Skin epidermis (tissue), 12 donors: ENCODE measurements at regions not wholly inside any gene's neighbourhood (a gene's known extent, or its start where the extent isn't known, plus 50 kb on each side); places are given as distances from the start of the nearest gene placed in this dataset.

Experiments used
- H3K27ac ChIP-seq, 21 experiments: fragments of 200-600 bp; sonication (generic) in 11 of 21; one replicate each; pipeline ENCODE4 v1.5.0; 2020; ENCODE audit warnings: mild to moderate bottlenecking in 3 of 21, inconsistent platforms in 2 of 21, moderate library complexity in 2 of 21
- H3K4me3 ChIP-seq, 7 experiments: fragments of 200-600 bp; sonication (generic) in 2 of 7; one replicate each; pipeline ENCODE4 v1.5.0; 2020; ENCODE audit warnings: inconsistent platforms in 2 of 7, mild to moderate bottlenecking in 2 of 7, moderate library complexity in 1 of 7

GRCh38 chr10:129253161-129253864 lies 213.7 kb upstream of the MGMT start:
- Histone ChIP-seq H3K4me3 (no peak overlapping the region), H3K27ac (peak overlapping the region in 1 of 21 experiments; percentile 52)

- Histone ChIP-seq H3K4me3 (no peak overlapping the region), H3K27ac (peak overlapping the region in 3 of 21 experiments; percentile 3 to 52 (median 5))
Observed at GRCh38 chr10:129253865-129254179, 213.2 kb upstream of the MGMT start.

GRCh38 chr10:129258283-129258923 lies 208.6 kb upstream of the MGMT start:
- H3K4me3 ChIP-seq = no peak overlapping the region
- H3K27ac ChIP-seq = peak overlapping the region in 6 of 21 experiments; percentile 15 to 54 (median 40)

- H3K27ac ChIP-seq = peak overlapping the region in 7 of 21 experiments; percentile 15 to 54 (median 38)
- no peak overlapping the region for H3K4me3 ChIP-seq
Observed at GRCh38 chr10:129259128-129259815, 207.8 kb upstream of the MGMT start.

GRCh38 chr10:129272176-129272575 lies 194.9 kb upstream of the MGMT start:
- H3K27ac ChIP-seq = no peak overlapping the region
- no peak overlapping the region for H3K4me3 ChIP-seq

DNA sequence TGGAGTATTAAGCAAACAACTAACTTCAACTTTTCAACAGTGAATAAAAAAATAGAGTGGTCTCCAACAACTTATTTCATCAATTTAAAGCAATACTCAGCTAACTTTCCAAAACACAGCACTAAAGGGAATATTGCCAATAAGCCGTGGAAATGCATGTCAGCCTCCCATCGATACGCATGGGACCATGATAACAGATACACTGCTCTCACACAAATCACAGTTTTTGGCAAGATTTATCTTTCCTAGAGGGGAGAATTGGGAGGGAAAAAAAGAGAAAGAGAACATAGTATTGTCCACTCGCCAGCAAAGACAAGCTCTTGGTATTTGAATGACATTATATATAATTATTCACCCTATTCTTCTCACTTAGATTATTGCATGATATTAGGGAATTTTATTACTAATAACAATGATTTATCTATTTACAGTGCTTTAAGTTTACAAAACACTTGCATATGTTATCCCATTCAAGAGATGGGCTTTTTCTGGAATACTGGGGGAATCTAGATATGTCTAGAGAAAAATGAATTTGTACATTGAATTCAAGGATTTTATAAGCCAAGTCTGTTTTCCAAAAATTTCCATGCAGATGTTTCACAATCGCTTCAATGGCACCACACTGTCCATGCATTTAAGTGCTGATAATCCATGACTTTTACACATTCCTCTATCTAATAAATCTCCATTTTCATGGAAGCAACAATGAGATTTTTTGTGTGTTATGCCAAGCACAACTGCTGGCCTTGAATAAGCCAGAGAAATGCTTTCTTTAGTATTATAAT lies 194.0 kb upstream of the MGMT start:
- Histone ChIP-seq H3K27ac (no peak overlapping the region), H3K4me3 (no peak overlapping the region)

DNA sequence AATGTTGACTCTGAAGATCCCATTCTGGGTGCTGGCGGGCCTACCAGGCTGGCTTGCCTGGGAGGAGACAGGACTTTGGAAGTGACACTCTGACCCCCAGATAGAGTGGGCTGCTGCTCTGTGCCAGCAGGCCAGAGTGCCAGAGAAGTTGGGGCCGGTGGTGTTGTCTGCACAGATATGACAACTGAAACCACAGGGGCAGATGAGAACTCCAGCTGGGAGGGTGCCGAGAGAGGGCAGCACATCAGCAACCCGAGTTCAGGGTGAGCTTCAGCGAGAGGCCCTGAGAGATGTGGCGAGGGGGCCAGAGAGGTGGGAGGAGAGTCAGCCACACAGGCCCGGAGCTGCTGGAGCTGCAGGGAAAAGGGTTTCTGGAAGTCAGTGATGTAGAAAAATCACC lies 193.2 kb upstream of the MGMT start:
- no peak overlapping the region for H3K4me3 ChIP-seq

DNA sequence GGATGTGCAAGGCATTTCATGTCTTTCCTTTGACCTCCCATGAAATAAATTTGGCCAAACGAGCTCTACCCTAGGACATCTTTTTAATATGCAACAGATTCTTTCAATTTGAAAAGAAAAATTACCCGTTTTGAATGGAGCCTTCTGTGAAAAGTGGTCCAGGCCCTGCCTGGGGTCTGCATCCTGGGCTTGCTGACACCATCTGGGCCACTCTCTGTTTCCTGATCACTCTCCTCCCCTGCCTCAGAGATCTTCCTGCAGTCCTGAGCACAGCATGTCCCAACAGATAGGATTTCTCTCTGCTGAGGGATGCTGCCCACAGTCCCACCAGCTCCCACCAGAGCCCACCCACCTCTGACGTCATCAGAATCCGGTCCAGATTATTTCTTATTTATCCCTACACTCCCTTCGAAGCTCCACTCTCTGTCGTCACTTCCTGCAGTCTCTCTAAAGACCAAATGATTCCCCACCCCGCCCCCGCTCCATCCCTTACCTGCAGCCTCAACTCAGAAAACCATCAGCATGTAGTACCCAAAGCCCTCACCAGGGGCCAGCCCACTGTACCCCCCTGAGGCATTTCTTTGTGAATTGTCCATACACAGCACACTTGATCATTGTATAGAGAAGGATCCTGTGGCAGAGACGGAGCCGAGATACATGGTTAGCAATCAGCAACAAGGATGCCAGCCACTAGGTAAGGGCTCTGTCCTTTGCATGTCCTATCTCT lies 192.1 kb upstream of the MGMT start:
- Histone ChIP-seq H3K27ac (no peak overlapping the region), H3K4me3 (no peak overlapping the region)

More for the DNA sequence above, 193.2 kb upstream of the MGMT start:
- H3K27ac ChIP-seq = no peak overlapping the region

GRCh38 chr10:129275886-129276285 lies 191.2 kb upstream of the MGMT start:
- Histone ChIP-seq H3K4me3 (no peak overlapping the region), H3K27ac (no peak overlapping the region)

DNA sequence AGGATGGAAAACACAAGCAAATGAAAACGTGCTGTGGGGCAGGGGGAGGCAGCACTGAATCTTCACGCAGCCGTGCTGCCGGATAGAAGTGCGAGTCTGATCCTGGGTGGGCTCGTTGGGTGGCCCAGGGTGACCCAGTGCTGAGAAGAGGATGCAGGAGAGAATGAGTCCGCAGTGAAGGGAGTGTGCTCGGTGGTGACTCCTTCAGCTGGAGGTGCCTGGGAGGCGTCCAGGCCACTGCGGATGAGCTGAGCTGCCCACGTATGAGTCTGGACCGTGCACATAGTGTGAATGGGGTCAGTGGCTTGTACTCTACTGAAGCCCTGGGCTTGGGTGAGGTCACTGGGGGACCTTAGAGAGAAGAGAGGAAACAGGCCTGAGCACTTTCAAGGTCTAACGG lies 190.0 kb upstream of the MGMT start:
- no peak overlapping the region for H3K4me3 ChIP-seq
- no peak overlapping the region for H3K27ac ChIP-seq

GRCh38 chr10:129277841-129278240 lies 189.2 kb upstream of the MGMT start:
- Histone ChIP-seq H3K4me3 (no peak overlapping the region), H3K27ac (no peak overlapping the region)

DNA sequence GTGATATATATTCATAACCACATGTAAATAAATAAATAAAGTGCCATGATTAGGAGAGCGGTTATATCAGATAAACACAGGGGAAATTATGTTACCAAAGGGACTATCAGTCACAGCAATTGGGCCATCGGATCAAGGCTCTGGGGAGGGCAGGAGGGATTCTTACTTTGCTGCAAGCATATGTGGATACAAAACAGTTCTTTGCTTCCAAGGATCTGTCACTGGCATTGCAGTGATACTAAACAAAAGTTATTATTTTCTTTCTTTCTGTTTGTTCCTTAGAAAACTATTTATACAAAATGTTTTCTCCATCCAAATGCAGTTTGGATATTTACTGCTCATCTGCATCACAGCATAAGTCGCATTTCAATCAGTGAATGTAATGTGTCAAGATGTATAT lies 188.4 kb upstream of the MGMT start:
- H3K27ac ChIP-seq = peak overlapping the region in 1 of 21 experiments; percentile 36
- H3K4me3 ChIP-seq = no peak overlapping the region

DNA sequence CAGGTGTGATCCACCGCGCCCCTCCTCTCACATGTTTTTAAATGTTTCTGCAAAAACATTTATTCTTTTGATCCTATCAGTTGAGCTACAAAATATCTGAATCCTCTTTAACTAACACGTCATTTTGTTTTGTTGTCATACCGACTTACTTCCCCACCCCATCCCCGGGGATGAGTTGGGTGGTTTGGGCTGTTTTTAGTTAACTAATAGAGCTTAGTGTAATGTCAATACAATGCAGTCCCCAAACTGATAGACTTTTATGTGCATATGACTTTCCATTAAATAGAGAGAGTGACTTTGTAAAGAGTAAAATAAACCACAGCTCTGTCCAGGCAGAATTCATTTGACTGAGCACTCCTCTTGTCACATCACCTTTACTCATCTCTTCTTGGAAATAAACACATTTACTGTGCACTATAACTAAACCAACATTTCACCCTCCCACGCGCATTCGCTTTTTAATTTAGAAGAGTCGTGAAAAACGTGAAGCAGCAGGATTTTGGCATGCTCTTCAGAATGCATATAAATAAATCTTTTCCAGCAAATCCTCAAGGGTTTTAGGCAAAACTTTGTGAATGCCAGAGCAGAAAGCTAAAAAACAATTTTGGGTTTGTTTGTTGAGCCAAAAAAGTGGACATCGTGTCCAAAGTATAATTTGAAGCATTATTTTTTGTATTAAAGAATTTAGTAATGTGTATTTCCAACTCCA lies 187.4 kb upstream of the MGMT start:
- peak overlapping the region in 1 of 21 experiments; percentile 44 for H3K27ac ChIP-seq
- no peak overlapping the region for H3K4me3 ChIP-seq

GRCh38 chr10:129280155-129280502 lies 186.9 kb upstream of the MGMT start:
- Histone ChIP-seq H3K27ac (peak overlapping the region in 1 of 21 experiments; percentile 44), H3K4me3 (no peak overlapping the region)

DNA sequence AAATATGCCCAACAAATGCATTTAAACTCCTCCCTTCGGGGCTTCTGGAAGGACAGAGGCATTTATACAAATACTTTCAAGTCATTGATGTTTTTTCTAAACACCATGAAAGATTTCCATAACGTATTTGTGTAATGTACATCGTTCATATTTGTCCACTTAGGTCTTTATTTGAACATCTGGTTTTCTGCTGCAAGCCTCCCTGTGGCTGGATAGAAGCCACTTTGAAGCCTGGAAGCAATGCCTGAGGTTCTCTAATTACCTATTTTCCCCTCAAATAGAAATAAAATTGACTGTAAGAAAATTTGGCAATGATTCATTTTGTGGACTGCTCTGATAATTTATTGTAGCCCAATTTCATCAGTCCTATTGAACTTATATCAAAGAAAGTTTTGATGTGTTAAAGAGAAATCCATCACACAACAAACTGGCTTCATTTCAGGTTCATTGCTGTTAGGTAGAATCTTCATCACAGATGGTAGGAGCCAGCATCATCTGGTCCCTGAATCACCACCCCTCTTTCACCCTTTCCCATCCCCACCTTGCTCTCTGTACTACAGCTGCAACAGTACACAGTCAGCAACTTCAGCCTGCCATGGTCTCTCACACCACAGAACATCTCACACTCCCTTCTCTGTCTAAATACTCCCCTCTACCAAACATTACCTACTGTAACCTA lies 186.0 kb upstream of the MGMT start:
- H3K27ac ChIP-seq = no peak overlapping the region
- H3K4me3 ChIP-seq = no peak overlapping the region

GRCh38 chr10:129285459-129285858 lies 181.6 kb upstream of the MGMT start:
- no peak overlapping the region for H3K4me3 ChIP-seq
- no peak overlapping the region for H3K27ac ChIP-seq

- H3K4me3 ChIP-seq = no peak overlapping the region
- no peak overlapping the region for H3K27ac ChIP-seq
Observed at GRCh38 chr10:129288999-129289584, 177.9 kb upstream of the MGMT start.

DNA sequence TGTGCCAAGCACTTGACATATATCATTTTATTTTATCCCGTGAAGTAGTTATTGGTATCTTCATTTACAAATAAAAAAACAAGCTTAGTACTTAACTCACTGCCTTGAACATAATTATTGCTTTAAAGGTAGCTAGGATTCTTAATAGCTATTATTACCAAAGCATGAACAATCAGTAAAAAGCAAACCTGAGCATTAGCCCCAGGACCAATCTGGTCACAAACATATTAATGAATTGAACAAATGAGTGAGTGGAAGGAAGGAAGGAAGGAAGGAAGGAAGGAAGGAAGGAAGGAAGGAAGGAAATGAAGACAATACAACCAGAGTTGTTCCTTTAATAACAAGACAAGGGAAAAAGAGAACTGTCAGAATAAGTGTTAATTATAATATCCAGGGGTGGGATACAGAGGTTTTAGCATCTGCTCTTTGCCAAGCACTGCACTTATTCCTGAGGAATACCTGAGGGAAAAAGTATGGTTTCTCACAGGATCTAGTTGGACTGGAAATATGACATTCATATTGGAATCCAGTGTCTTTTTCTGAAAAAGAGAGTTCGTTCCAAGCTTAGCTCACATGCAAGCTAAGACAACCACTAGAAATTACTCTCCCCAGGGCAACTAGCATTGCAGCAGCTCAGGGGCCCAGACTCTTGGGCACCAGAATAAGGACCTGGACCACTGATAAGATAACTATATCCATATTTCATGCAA lies 172.9 kb upstream of the MGMT start:
- Histone ChIP-seq H3K27ac (no peak overlapping the region), H3K4me3 (no peak overlapping the region)
